IMR-90 (cell line): ENCODE measurements at regions not wholly inside any gene's neighbourhood (a gene's known extent, or its start where the extent isn't known, plus 50 kb on each side); places are given as distances from the start of the nearest gene placed in this dataset.

Experiments
- ATAC-seq: fragments of 200-7000 bp; cut with Tn5 transposase; 2 replicates; pipeline ENCODE4 v1.9.1; 2020; ENCODE audit warnings: low read depth, mild to moderate bottlenecking, moderate library complexity
- BruUV-seq: library from RNA; stranded (reverse); fragments of 400-500 nt; replicated peaks from 2 replicates; lab custom pipeline; 2021; lab: Mats Ljungman, UMichigan
- CTCF ChIA-PET: fragments of 300-600 bp; formaldehyde crosslinking; extraction: SDS; loops from one replicate; lab custom pipeline; 2021; ENCODE audit warnings: antibody characterized with exemption; lab: Yijun Ruan, JAX
- POLR2A ChIA-PET: fragments of 300-600 bp; sonication (Branson Sonifier 250); formaldehyde crosslinking; loops from one replicate; lab custom pipeline; 2022; ENCODE audit warnings: antibody characterized with exemption; ENCODE audit not compliant: unreplicated experiment; lab: Charles Lee
- DNase-seq: peaks from one replicate; pipeline ENCODE4 v3.0.0; 2013
- H2AFZ ChIP-seq: replicated peaks from 2 replicates; pipeline ENCODE3; 2013; ENCODE audit warnings: low read length, mild to moderate bottlenecking; ENCODE audit not compliant: poor library complexity
- H2AK5ac ChIP-seq: 2 replicates; pipeline ENCODE4 v1.6.1; 2013; ENCODE audit warnings: low read depth, low read length, inconsistent platforms
- H2AK9ac ChIP-seq: replicated peaks from 2 replicates; pipeline ENCODE3; 2013; ENCODE audit warnings: mild to moderate bottlenecking, low read depth, low read length, moderate library complexity; ENCODE audit not compliant: poor library complexity
- H2BK120ac ChIP-seq: 2 replicates; pipeline ENCODE4 v1.6.1; 2013; ENCODE audit warnings: low read depth, low read length, inconsistent platforms
- H2BK15ac ChIP-seq: 3 replicates; pipeline ENCODE4 v1.6.1; 2013; ENCODE audit warnings: low read depth, low read length, inconsistent platforms
- H2BK20ac ChIP-seq: 2 replicates; pipeline ENCODE4 v1.6.1; 2013; ENCODE audit warnings: low read depth, mild to moderate bottlenecking, inconsistent platforms, low read length, moderate library complexity
- H2BK5ac ChIP-seq: 2 replicates; pipeline ENCODE4 v1.6.1; 2013; ENCODE audit warnings: mild to moderate bottlenecking, low read depth, low read length, inconsistent platforms; ENCODE audit not compliant: poor library complexity, severe bottlenecking
- H3K14ac ChIP-seq: replicated peaks from 2 replicates; pipeline ENCODE4 v1.6.1; 2013; ENCODE audit warnings: low read depth, low read length, inconsistent platforms
- H3K18ac ChIP-seq: 2 replicates; pipeline ENCODE4 v1.6.1; 2013; ENCODE audit warnings: low read depth, low read length, control low read depth
- H3K23ac ChIP-seq: 2 replicates; pipeline ENCODE4 v1.6.1; 2013; ENCODE audit warnings: low read depth, low read length, inconsistent platforms
- H3K27ac ChIP-seq: 2 replicates; pipeline ENCODE4 v1.5.1; 2013; ENCODE audit warnings: mild to moderate bottlenecking, control low read depth, low read length; ENCODE audit not compliant: insufficient read depth
- H3K27me3 ChIP-seq: 2 replicates; pipeline ENCODE4 v1.6.1; 2013; ENCODE audit warnings: low read length; ENCODE audit not compliant: control insufficient read depth, insufficient read depth
- H3K36me3 ChIP-seq: 2 replicates; pipeline ENCODE4 v1.6.1; 2013; ENCODE audit warnings: low read length, mixed read lengths; ENCODE audit not compliant: control insufficient read depth, insufficient read depth
- H3K4ac ChIP-seq: 2 replicates; pipeline ENCODE4 v1.6.1; 2013; ENCODE audit warnings: low read depth, low read length, inconsistent platforms
- H3K4me1 ChIP-seq: 2 replicates; pipeline ENCODE4 v1.6.1; 2013; ENCODE audit warnings: low read length, mixed read lengths; ENCODE audit not compliant: control insufficient read depth, insufficient read depth
- H3K4me2 ChIP-seq: 2 replicates; pipeline ENCODE4 v1.6.1; 2013; ENCODE audit warnings: low read depth, mild to moderate bottlenecking, control low read depth, low read length, moderate library complexity
- H3K4me3 ChIP-seq: 2 replicates; pipeline ENCODE4 v1.5.1; 2013; ENCODE audit warnings: low read depth, mild to moderate bottlenecking, control low read depth, low read length, moderate library complexity; ENCODE audit not compliant: insufficient read depth
- H3K56ac ChIP-seq: 2 replicates; pipeline ENCODE4 v1.6.1; 2013; ENCODE audit warnings: low read length, inconsistent platforms; ENCODE audit not compliant: insufficient read depth; ENCODE audit errors: extremely low read depth
- H3K79me1 ChIP-seq, 2 experiments: 2 replicates each; pipeline ENCODE4 v1.6.1; 2013; ENCODE audit warnings: low read length in 2 of 2, inconsistent platforms in 1 of 2, low read depth in 1 of 2
- H3K9ac ChIP-seq: 2 replicates; pipeline ENCODE4 v1.6.1; 2013; ENCODE audit warnings: low read depth, low read length, control low read depth
- H3K9me1 ChIP-seq: 2 replicates; pipeline ENCODE4 v1.6.1; 2013; ENCODE audit warnings: low read length, inconsistent platforms; ENCODE audit not compliant: insufficient read depth
- H3K9me3 ChIP-seq: 2 replicates; pipeline ENCODE4 v1.6.1; 2013; ENCODE audit warnings: low read length; ENCODE audit not compliant: control insufficient read depth, insufficient read depth
- H4K20me1 ChIP-seq: 2 replicates; pipeline ENCODE4 v1.6.1; 2013; ENCODE audit warnings: low read length, inconsistent platforms; ENCODE audit not compliant: insufficient read depth
- H4K5ac ChIP-seq: 2 replicates; pipeline ENCODE4 v1.6.1; 2013; ENCODE audit warnings: mild to moderate bottlenecking, low read depth, low read length, control low read depth
- H4K8ac ChIP-seq, 2 experiments: 2 replicates each; pipeline ENCODE4 v1.6.1; 2013; ENCODE audit warnings: low read depth in 2 of 2, low read length in 2 of 2, control low read depth in 1 of 2, inconsistent platforms in 1 of 2
- H4K91ac ChIP-seq: 2 replicates; pipeline ENCODE4 v1.6.1; 2013; ENCODE audit warnings: low read depth, low read length, inconsistent platforms; ENCODE audit not compliant: insufficient read depth
- CEBPB ChIP-seq: IDR thresholded peaks from 2 replicates; pipeline ENCODE4 v1.6.1; 2012; ENCODE audit warnings: low read depth, low read length, improper control_type of control experiment
- CTCF ChIP-seq: conservative IDR thresholded peaks from 2 replicates; pipeline ENCODE4 v1.5.1; 2012; ENCODE audit warnings: mild to moderate bottlenecking, low read depth, low read length, improper control_type of control experiment
- ELK1 ChIP-seq: fragments of 150-350 bp; IDR thresholded peaks from 2 replicates; pipeline ENCODE4 v1.6.1; 2016; ENCODE audit warnings: low read depth, mild to moderate bottlenecking, low read length, moderate library complexity, borderline replicate concordance
- MAFK ChIP-seq: IDR thresholded peaks from 2 replicates; pipeline ENCODE4 v1.6.1; 2012; ENCODE audit warnings: low read depth, low read length, improper control_type of control experiment
- MAZ ChIP-seq: IDR thresholded peaks from 2 replicates; pipeline ENCODE4 v1.6.1; 2012; ENCODE audit warnings: low read depth, mild to moderate bottlenecking, low read length, improper control_type of control experiment, moderate library complexity, borderline replicate concordance
- MXI1 ChIP-seq: IDR thresholded peaks from 2 replicates; pipeline ENCODE4 v1.6.1; 2012; ENCODE audit warnings: low read depth, mild to moderate bottlenecking, low read length, moderate library complexity, borderline replicate concordance
- RAD21 ChIP-seq: IDR thresholded peaks from 2 replicates; pipeline ENCODE4 v1.6.1; 2012; ENCODE audit warnings: low read length, improper control_type of control experiment
- RFX5 ChIP-seq: IDR thresholded peaks from 2 replicates; pipeline ENCODE4 v1.8.0; 2012; ENCODE audit warnings: low read depth, mild to moderate bottlenecking, low read length, moderate library complexity
- SMC3 ChIP-seq: fragments of 150-350 bp; IDR thresholded peaks from 2 replicates; pipeline ENCODE4 v1.6.1; 2016; ENCODE audit warnings: low read depth, mild to moderate bottlenecking, antibody characterized with exemption, low read length, moderate library complexity
- WGBS, 2 experiments: methylation state at CpG; one replicate each; pipeline versions ENCODE4 v1.1.5 to v1.1.7; 2013; ENCODE audit warnings: missing lambda C conversion rate in 2 of 2; ENCODE audit not compliant: insufficient read length in 1 of 2; ENCODE audit errors: extremely low coverage in 2 of 2; 5-methylcytosine and 5-hydroxymethylcytosine counted together
- dilution Hi-C: fragments of 300-500 bp; cut with HindIII; formaldehyde crosslinking; loops from one replicate; pipeline ENCODE4 v1.14.3; 2018; ENCODE audit warnings: low sequenced_read_pairs; ENCODE audit not compliant: unreplicated experiment
- in situ Hi-C: fragments of 300-500 bp; cut with MboI; formaldehyde crosslinking; loops from 3 replicates; pipeline ENCODE4 v1.14.3; 2019; ENCODE audit warnings: low sequenced_read_pairs, inconsistent platforms, mixed read lengths
- intact Hi-C: fragments of 100-400 bp; cut with micrococcal nuclease; formaldehyde crosslinking; loops from 2 replicates; pipeline ENCODE4 v1.10.0; 2022

- Histone ChIP-seq H3K4me3 (no peak overlapping the region), H3K18ac (no peak overlapping the region), H3K4me1 (no peaks in the 10 kb centered on the region), H3K4me2 (no peak overlapping the region), H2BK5ac (no peak overlapping the region), H4K91ac (no peak overlapping the region), H2AK5ac (no peak overlapping the region), H3K56ac (no peak overlapping the region), H3K9ac (no peak overlapping the region), H2AK9ac (no peak overlapping the region), H4K20me1 (no peaks in the 10 kb centered on the region), H3K27ac (no peak overlapping the region), H4K5ac (no peak overlapping the region), H2BK20ac (no peak overlapping the region), H3K27me3 (no peaks in the 10 kb centered on the region), H2BK15ac (no peak overlapping the region), H3K4ac (no peak overlapping the region), H3K36me3 (no peaks in the 10 kb centered on the region), H2AFZ (no peak overlapping the region), H3K23ac (no peak overlapping the region), H3K9me3 (peaks cover 4% of the 10 kb centered on the region; the same call in 1 of the 2 replicates), H4K8ac (no peak overlapping the region), H3K79me1 (no peaks in the 10 kb centered on the region), H2BK120ac (no peak overlapping the region), H3K9me1 (no peaks in the 10 kb centered on the region), H3K14ac (no peak overlapping the region)
- in situ Hi-C loops (no loop called here), dilution Hi-C loops (no loop called here), intact Hi-C loops (no loop called here)
- DNase-seq (no peak), ATAC-seq (no peak)
- ChIA-PET POLR2A (no interaction called here), CTCF (no interaction called here)
- no CpG with 5 or more reads among the region's 3 CpGs for WGBS, 2 experiments
- TF ChIP-seq RAD21 = no peak
- no peak for TF ChIP-seq SMC3
- TF ChIP-seq MAZ = no peak
- no peak for TF ChIP-seq CEBPB
- TF ChIP-seq MAFK = no peak
- no peak for TF ChIP-seq ELK1
- TF ChIP-seq CTCF = no peak
- TF ChIP-seq MXI1 = no peak
- TF ChIP-seq RFX5 = no peak
- BruUV-seq = no TSS peak
These were observed 171.3 kb upstream of the LCORL start for GRCh38 chr4:18192901-18193300.
